ENCODE measurements at regions not wholly inside any gene's neighbourhood (a gene's known extent, or its start where the extent isn't known, plus 50 kb on each side); places are given as distances from the start of the nearest gene placed in this dataset.

DNA sequence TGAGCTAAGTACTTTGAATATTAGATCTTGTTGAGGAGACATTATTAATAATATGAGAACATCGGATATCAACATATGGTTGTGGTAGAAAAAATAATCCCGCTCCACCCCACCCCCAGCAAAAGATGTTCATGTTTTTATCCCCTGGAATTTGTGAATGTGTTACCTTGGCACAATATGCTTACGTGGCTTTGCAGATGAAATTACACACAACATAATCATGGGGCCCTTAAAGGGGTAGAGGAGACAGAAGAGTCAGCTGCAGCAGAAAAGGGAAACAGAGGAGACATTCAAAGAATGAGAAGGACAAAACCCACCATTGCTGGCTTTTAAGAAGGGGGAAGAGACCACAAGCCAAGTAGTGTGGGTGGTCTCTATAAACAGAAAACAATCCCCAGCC is 104.1 kb downstream of the SEC16B start:
- no peak overlapping the region for H3K4me3 Mint-ChIP-seq
- POLR2A ChIA-PET, result no interaction called here

DNA sequence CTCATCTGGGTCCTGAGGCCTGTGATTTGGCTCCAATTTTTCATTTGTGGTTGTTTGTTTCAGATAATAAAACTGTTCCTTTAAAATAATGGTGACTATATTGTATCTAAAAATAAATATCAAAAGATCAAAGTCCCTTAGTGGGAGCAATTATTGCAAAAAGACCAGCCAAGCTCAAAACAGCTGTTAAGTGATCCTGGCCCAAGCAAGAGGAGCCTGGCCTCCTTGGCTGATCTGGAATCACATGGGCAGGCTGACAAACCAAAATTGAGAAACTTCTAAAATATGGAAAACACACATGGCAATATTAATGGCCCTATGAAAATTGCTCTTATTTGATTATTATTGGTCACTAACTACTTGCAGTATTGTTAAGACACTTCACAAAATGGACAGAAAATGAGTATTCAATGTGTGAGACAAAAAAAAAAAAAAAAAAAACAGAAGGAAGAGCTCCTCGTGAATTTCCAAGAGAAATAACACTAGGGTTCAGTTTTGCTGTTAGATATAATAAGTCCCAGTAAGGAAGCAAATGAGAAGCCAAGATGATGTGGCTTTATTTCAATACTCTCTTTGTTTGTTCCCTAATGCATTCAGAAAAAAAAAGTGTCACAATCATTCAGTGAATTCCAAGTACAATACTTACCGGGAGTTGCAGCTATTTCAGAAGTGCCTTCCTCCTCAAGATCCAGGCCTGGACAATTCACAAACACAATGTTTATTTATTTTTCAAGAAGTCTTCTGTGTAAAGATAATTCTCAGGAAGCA is 105.1 kb downstream of the SEC16B start:
- Histone ChIP-seq H3K4me3 (ENCODE audit: control extremely low read depth in 1 of 5, extremely low read depth in 1 of 5, insufficient read depth in 1 of 5, low read depth in 2 of 5, low read length in 4 of 5) (no peak overlapping the region), H2AFZ (ENCODE audit: insufficient read depth, low read depth, low read length, poor library complexity, severe bottlenecking) (no peak overlapping the region), H3K79me2 (ENCODE audit: control insufficient read depth, insufficient read depth, low read length) (no peaks in the 10 kb centered on the region), H3K36me3 (replicated peaks in 1 of 2; ENCODE audit: control extremely low read depth in 1 of 2, control insufficient read depth in 1 of 2, extremely low read depth in 1 of 2, insufficient read depth in 2 of 2, low read length in 1 of 2) (no peaks in the 10 kb centered on the region), H3K4me2 (replicated peaks; ENCODE audit: low read depth, low read length, poor library complexity, severe bottlenecking) (no peak overlapping the region), H3K4me1 (ENCODE audit: control insufficient read depth in 2 of 2, insufficient read depth in 2 of 2, low read length in 2 of 2) (no peaks in the 10 kb centered on the region), H3K27ac (ENCODE audit: low read length in 2 of 2) (no peak overlapping the region), H3K9ac (ENCODE audit: low read length) (no peak overlapping the region), H4K20me1 (ENCODE audit: control insufficient read depth, insufficient read depth, low read length, poor library complexity, severe bottlenecking) (no peaks in the 10 kb centered on the region), H3K9me3 (ENCODE audit: control extremely low read depth in 1 of 3, control insufficient read depth in 2 of 3, insufficient read depth in 1 of 3, low read length in 2 of 3) (no peaks in the 10 kb centered on the region), H3K27me3 (replicated peaks in 1 of 4; ENCODE audit: control extremely low read depth in 1 of 4, control insufficient read depth in 3 of 4, insufficient read depth in 4 of 4, low read length in 3 of 4) (no peaks in the 10 kb centered on the region)
- no peak for TF ChIP-seq EZH2 (IDR thresholded peaks at IDR 0.05; ENCODE audit: borderline replicate concordance, insufficient read depth, low read depth, low read length, poor library complexity, severe bottlenecking)
- TF ChIP-seq, protein P1, sequence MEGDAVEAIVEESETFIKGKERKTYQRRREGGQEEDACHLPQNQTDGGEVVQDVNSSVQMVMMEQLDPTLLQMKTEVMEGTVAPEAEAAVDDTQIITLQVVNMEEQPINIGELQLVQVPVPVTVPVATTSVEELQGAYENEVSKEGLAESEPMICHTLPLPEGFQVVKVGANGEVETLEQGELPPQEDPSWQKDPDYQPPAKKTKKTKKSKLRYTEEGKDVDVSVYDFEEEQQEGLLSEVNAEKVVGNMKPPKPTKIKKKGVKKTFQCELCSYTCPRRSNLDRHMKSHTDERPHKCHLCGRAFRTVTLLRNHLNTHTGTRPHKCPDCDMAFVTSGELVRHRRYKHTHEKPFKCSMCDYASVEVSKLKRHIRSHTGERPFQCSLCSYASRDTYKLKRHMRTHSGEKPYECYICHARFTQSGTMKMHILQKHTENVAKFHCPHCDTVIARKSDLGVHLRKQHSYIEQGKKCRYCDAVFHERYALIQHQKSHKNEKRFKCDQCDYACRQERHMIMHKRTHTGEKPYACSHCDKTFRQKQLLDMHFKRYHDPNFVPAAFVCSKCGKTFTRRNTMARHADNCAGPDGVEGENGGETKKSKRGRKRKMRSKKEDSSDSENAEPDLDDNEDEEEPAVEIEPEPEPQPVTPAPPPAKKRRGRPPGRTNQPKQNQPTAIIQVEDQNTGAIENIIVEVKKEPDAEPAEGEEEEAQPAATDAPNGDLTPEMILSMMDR (IDR thresholded peaks at IDR 0.05), result no peak
- no peak overlapping the region for H3K27ac Mint-ChIP-seq
- no peaks in the 10 kb centered on the region for H3K27me3 Mint-ChIP-seq
- ChIA-PET CTCF (no interaction called here), POLR2A (no interaction called here)
- DNase-seq, result no peak
- ATAC-seq (ENCODE audit: low read depth), result no peak
- no CpG with 5 or more reads among the region's 2 CpGs for WGBS (ENCODE audit: insufficient coverage)
- no peaks in the 10 kb centered on the region for H3K9me3 Mint-ChIP-seq (ENCODE audit: insufficient read depth)
- no peak overlapping the region for H3K4me3 Mint-ChIP-seq
- no peaks in the 10 kb centered on the region for H3K4me1 Mint-ChIP-seq
- intact Hi-C loops (cut with micrococcal nuclease), result no loop called here

More for the DNA sequence above, 104.1 kb downstream of the SEC16B start:
- Histone ChIP-seq H3K9me3 (ENCODE audit: control extremely low read depth in 1 of 3, control insufficient read depth in 2 of 3, insufficient read depth in 1 of 3, low read length in 2 of 3) (peaks cover 0 to 4% (median 0%) of the 10 kb centered on the region in 3 donors), H3K4me2 (replicated peaks; ENCODE audit: low read depth, low read length, poor library complexity, severe bottlenecking) (no peak overlapping the region), H3K4me3 (ENCODE audit: control extremely low read depth in 1 of 5, extremely low read depth in 1 of 5, insufficient read depth in 1 of 5, low read depth in 2 of 5, low read length in 4 of 5) (no peak overlapping the region), H4K20me1 (ENCODE audit: control insufficient read depth, insufficient read depth, low read length, poor library complexity, severe bottlenecking) (no peaks in the 10 kb centered on the region), H3K9ac (ENCODE audit: low read length) (no peak overlapping the region), H3K27ac (ENCODE audit: low read length in 2 of 2) (no peak overlapping the region), H2AFZ (ENCODE audit: insufficient read depth, low read depth, low read length, poor library complexity, severe bottlenecking) (no peak overlapping the region), H3K79me2 (ENCODE audit: control insufficient read depth, insufficient read depth, low read length) (no peaks in the 10 kb centered on the region), H3K4me1 (ENCODE audit: control insufficient read depth in 2 of 2, insufficient read depth in 2 of 2, low read length in 2 of 2) (no peaks in the 10 kb centered on the region), H3K27me3 (replicated peaks in 1 of 4; ENCODE audit: control extremely low read depth in 1 of 4, control insufficient read depth in 3 of 4, insufficient read depth in 4 of 4, low read length in 3 of 4) (peaks cover 0 to 2% (median 0%) of the 10 kb centered on the region in 4 experiments), H3K36me3 (replicated peaks in 1 of 2; ENCODE audit: control extremely low read depth in 1 of 2, control insufficient read depth in 1 of 2, extremely low read depth in 1 of 2, insufficient read depth in 2 of 2, low read length in 1 of 2) (no peaks in the 10 kb centered on the region)
- WGBS (ENCODE audit: insufficient coverage), result no CpG with 5 or more reads among the region's 3 CpGs
- DNase-seq (no peak), ATAC-seq (ENCODE audit: low read depth) (no peak)
- intact Hi-C loops (cut with micrococcal nuclease), result no loop called here
- no peaks in the 10 kb centered on the region for H3K4me1 Mint-ChIP-seq
- TF ChIP-seq, protein P1 (IDR thresholded peaks at IDR 0.05), result no peak
- no peak for TF ChIP-seq EZH2 (IDR thresholded peaks at IDR 0.05; ENCODE audit: borderline replicate concordance, insufficient read depth, low read depth, low read length, poor library complexity, severe bottlenecking)
- no peaks in the 10 kb centered on the region for H3K27me3 Mint-ChIP-seq
- H3K27ac Mint-ChIP-seq, result no peak overlapping the region
- no peaks in the 10 kb centered on the region for H3K9me3 Mint-ChIP-seq (ENCODE audit: insufficient read depth)
- CTCF ChIA-PET, result no interaction called here

Data from B cell (primary cell).